ENCODE measurements at regions not wholly inside any gene's neighbourhood (a gene's known extent, or its start where the extent isn't known, plus 50 kb on each side); places are given as distances from the start of the nearest gene placed in this dataset.

DNA sequence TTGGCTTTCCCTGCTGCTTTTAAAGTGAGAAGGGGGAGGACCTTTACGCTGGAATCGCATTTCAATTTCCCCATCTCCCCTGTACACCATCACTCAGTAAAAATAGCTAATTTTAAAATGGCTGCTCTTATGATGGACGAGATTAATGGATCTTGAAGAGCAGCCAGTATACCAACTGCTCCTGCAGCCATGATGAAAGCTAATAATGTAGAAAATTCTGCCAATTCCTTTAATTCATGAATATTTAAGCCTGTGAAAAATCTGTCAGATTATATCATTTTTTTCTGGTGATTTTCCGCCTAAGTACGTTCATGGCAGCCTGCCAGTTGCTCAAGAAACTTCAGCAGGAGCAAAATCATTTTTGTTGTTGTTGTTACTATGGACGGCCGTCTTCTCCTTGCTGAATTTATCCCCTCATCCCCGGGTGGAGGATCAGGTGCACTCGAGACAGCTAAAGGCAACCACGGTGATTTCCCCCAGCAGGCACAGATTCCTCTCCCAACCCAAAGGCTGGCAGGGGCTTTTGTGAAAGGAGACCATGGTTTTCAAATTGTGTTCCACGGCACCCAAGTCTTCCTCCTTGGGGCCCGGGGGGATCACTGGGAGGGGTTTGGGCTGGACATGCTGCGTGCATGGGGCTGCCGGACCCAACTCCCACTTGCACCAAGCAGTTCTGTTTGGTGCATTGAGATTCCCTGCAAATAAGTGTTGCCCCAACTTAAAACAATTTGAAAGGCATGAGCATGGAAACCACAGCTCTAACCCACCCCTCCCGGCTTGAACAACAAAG lies 289.6 kb downstream of the UACA start:
- DNase-seq, result peak; percentile 66

DNA sequence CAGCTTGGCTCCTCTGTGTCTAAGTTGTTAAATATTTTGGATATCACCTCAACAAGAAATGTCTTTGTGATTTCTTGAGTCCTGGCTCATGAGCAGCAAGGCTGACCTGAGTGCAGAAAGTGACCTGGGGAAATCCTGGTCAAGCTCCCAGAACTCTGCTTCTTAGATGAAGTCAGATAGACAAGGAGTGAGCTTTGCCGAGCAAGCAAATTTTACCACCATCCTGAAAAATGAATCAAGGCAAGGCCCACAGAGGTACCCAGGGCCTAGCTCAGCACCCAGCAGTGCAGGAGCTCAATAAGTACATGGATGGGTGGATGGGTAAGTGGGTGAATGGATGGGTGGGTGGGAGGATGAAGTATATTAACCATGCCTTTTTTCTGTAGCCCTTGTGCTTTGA lies 291.8 kb downstream of the UACA start:
- no peak for DNase-seq

GRCh38 chr15:70470556-70471191 lies 292.7 kb downstream of the UACA start:
- no peak for DNase-seq

GRCh38 chr15:70469651-70470555 lies 293.5 kb downstream of the UACA start:
- DNase-seq, result no peak

GRCh38 chr15:70469182-70469581 lies 294.2 kb downstream of the UACA start:
- DNase-seq, result no peak

DNA sequence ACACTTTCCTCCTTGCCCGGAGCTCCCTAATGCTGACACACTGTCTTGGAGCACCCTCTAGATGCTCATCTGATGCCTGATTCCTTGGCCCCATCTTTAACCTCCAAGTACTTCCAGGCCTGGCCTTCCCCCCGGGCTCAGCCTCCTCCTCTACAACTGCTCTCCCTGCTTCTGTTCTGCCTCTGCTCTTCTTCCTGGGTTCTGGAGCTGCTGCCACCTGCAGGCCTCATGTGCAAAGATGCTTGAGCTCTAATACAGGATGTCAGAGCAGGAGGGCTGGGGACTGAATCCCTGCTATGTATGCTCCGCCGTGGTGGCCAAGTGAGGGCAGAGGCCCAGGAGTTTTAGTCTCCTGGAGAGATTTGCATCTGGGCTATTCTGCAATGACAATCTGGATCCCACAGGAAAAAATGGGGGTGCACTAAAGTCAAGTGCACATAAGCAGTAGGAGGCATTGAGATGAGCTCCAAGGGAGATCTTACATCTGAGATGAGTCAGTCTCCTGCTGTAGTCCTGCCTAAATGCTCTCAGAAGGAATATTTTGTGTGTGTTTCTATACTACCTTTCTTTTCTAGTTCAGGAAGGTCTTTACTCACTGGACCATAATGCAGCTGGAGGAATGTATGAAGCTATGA lies 296.3 kb downstream of the UACA start:
- DNase-seq, result peak; percentile 60

GRCh38 chr15:70466305-70466704 lies 297.1 kb downstream of the UACA start:
- no peak for DNase-seq

DNA sequence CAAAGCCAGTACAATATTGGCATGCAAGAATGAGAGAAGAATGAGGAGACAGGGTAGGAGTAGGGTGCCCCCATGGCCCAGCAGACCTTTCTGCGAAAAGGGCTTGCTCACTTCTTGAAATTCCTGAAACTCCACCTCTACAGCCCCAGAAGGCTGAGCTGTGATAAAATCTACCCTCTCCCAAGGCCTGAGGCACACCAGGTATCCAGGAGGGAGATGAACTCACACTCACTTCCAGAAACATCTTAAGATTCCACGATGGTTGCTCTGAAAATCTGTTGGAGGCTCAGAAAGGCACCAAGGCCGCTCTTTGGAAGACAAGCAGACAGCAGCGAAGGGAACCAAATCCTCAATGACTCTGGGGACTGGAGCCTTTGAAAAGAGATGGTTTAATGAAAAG lies 297.5 kb downstream of the UACA start:
- no peak for DNase-seq

DNA sequence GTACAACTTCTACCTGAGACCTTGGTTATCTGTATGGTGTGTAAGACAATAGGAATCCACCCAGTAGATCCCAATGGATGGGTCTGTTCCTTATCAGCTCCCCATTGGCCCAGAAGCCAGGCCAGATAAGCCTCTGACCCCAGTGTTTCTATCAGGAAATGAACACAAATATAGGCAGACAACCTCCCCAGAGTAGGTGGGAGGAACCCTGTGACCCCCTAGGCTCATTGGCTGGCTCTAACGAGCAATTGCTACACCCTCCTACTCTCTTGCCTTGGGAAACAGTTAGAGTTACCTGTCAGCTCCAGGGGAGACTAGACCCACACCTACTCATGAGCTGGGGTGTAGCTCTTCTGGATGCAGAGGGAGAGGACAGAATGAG lies 299.9 kb downstream of the UACA start:
- DNase-seq, result no peak

GRCh38 chr15:70461992-70462391 lies 301.4 kb downstream of the UACA start:
- DNase-seq, result no peak

DNA sequence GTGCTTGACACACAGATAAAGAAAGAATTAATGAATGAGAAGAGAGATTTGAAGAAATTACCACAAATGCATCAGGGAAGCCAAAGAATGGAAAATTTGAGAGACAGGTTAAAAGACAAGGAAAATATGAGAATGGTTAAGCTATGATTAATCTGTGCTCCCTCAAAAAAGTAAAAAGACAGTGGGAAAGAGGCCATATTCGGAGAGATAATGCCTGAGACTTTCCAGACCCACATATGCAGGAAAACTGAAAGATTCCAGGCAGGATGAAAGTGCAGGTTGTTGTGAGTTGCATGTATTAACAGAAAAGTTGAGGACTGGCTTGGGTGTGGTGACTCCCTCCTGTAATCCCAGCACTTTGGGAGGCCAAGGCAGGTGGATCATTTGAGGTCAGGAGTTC lies 302.3 kb downstream of the UACA start:
- DNase-seq, result no peak

DNA sequence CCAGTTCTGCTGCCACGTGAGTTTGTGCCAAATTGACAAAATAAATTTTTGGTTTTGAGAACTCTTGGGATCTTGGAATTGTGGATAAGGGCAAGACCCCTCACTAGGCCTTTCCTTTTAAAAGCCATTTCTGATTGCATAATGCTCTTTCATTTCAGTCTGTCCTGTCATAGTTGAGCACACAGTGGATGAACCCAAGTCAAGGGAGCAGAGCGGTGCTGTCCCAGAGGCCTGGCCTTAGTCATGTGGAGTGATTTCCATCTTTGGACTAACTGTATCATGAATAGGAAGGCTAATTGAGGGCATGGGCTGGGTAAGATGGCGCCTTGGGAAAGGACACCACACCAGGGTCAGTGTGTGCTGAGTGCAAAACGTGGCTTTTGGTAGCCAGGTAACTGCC lies 304.0 kb downstream of the UACA start:
- no peak for DNase-seq

GRCh38 chr15:70453766-70454165 lies 309.6 kb downstream of the UACA start:
- no peak for DNase-seq

DNA sequence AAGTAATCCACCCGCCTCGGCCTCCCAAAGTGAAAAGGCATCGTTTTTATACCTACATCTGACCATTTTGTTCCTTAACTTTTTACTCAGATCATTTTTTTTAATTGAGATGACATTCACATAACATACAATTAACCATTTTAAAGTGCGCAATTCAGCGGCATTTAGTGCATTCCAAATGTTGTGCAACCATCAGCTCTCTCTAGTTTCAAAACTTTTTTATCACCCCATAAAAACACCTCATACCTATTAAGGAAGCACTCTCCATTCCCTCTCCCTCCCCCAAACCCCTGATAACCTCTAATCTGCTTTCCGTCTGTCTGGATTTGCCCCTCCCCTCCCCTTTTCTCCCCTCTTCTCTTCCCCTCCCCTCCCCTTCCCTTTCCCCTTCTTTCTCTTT lies 310.1 kb downstream of the UACA start:
- DNase-seq, result no peak

- no peak for DNase-seq
Measured at GRCh38 chr15:70451821-70452653, 311.3 kb downstream of the UACA start.

DNA sequence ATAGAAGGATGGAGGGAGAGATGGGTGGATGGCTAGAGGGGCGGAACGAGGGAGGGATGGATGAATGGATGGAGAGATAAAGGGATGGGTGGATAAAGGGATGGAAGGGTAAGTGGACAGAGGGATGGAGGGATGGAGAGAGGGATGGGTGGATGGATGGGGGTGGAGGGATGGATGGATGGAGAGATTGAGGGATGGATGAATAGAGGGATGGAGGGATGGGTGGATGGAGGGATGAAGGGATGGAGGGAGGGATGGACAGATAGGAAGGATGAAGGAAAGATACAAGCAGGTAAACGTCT lies 313.3 kb downstream of the UACA start:
- DNase-seq, result no peak

GRCh38 chr15:70449311-70450141 lies 313.8 kb downstream of the UACA start:
- no peak for DNase-seq

DNA sequence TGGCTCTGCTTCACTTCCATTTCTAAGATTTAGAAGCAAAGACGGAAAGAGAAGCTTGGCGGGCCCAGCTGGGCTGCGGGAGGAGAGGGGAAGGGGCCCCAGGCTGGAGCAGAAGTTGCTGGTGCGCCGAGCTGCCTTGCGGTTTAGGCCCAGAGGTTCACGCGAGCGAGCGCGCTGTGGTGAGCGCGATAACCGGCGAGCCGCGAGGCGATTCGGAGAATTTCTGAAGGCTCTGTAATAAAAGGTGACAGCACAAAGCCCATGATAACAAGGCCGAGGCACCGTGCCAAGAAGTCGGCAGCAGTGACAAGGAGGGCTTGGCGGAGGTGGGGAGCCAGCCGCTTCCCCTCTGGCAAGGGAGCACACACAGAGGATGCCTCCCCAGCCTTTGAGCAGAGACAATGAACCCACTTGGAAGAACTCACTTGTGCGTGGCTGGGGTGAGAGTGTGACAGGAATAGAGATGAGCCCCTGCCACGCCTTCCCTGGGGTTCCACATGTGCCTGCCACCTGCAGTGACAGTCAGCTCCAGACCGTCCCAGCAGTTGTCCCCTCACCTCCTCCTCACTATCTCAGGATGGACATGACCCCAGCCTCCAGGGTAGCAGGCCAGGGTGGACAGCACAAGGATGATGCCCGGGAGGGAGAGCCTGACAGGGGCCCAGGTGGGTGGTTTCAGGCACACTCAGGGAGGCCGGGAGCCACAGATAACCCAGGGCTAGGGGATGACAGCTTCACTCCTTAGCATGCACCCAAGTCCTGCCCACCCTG lies 315.2 kb downstream of the UACA start:
- DNase-seq, result peak; percentile 15

- no peak for DNase-seq
Measured at GRCh38 chr15:70447521-70447920, 315.8 kb downstream of the UACA start.

DNA sequence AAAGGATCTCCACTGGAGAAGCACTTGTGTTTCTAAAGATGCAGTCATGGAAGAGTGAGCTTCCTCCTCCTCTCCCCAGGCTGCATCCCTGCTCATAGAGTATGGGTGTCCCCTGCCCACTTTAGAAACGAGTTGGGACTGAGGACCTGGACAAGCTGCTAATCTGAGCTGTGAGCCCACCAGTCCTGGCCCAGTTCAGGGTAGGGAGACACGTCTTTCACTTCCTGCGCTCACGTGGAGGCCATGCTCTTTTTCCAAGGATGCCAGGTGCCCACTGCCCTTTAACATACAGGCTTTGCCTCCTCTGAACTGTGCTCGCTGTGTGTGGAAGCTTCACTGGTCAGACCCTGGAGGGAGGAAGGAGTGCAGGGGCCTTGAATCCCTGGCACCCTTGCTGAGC lies 316.3 kb downstream of the UACA start:
- no peak for DNase-seq

Data from muscle of arm (tissue), 1 donor.